Right lobe of liver (tissue), 4 donors: ENCODE measurements at regions not wholly inside any gene's neighbourhood (a gene's known extent, or its start where the extent isn't known, plus 50 kb on each side); places are given as distances from the start of the nearest gene placed in this dataset.

Experiments used
- CTCF ChIP-seq, 4 donors: fragments of 200-600 bp in 3 of 4; fragments of 450-650 bp in 1 of 4; IDR thresholded peaks; one replicate each; pipeline versions ENCODE4 v1.5.1 to v1.8.0; 2016 to 2022; ENCODE audit warnings: antibody characterized with exemption in 4 of 4, mild to moderate bottlenecking in 2 of 4
- POLR2A ChIP-seq: fragments of 450-650 bp; IDR thresholded peaks from one replicate; pipeline ENCODE4 v1.6.1; 2017; ENCODE audit warnings: antibody characterized with exemption, mild to moderate bottlenecking
- donor health status: DM: no; HTN: no; CAD: no.
- donor health status: DM: no; HTN: no; CAD: no.
- donor health status: DM: no; HTN: yes; CAD: no.

- TF ChIP-seq CTCF (IDR thresholded peaks at IDR 0.05) (no peak), POLR2A (no peak)
These were observed 194.4 kb downstream of the TMX3 start for GRCh38 chr18:68520406-68521075.
